Amygdala (tissue), 56 donors: ENCODE measurements at regions not wholly inside any gene's neighbourhood (a gene's known extent, or its start where the extent isn't known, plus 50 kb on each side); places are given as distances from the start of the nearest gene placed in this dataset.
"Not testable (repeated sequence)": the region's sequence is repeated elsewhere in the genome, so short reads cannot be mapped to it uniquely, and the experiment has no call there.

Experiments used
- DNase-seq, 56 donors: peaks; one replicate each; lab custom pipeline; 2025; lab: John Stamatoyannopoulos, UW

- DNase-seq = peak in 3 of 56 donors; percentile 1 to 11 (median 9)
Measured at GRCh38 chr3:95655363-95655986, 1158.9 kb upstream of the EPHA6 start.

GRCh38 chr3:95670765-95671164 is 1143.6 kb upstream of the EPHA6 start:
- DNase-seq = no peak

- no peak for DNase-seq
Measured at GRCh38 chr3:95673215-95673614, 1141.2 kb upstream of the EPHA6 start.

DNA sequence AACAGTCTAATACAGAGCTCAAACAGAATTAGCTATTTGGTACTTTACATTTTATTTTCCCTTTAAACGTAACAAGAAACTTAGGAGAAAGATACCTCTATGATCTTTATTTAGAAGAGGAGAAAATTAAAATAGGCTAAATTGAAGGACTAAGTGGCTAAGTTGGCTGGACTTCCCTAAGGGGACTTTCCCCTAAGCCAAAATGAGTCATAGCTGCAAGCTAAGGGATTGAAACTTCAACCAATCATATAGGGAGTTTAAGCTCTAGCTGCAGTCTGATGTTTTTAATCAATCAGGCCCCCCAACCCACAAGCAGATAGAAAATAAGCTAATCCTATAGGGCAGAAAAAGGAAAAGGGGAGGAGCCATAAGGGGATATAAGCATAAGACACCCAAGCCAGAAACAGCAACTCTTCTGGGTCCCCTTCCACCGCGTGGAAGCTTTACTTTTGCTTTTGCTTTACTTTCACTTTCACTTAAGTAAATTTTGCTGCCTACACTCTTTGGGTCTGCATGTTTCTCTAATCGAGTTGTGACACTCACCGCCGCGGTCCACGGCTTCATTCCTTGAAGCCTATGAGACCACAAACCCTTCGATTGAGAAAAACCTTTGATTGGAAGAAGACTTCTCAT is 1108.5 kb upstream of the EPHA6 start:
- DNase-seq = no peak

DNA sequence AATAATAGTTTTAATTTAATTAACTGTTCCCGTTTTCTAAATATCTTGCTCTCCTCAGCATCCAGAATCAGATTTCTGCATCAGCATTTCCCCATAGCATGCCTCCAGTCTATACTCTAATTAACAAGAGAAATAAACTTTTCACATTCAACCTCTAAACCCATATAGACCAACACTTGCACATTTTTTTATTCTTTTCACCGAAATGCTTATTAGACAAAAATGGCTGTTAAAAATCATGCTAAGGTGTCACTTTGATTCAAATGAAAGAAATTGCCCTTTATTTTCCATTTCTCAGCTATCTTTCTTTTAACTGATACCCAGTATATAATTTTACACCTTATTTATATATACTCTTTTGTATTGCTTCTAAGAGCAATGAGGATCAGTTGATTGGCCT is 1107.1 kb upstream of the EPHA6 start:
- no peak for DNase-seq

- no peak for DNase-seq
Measured at GRCh38 chr3:95710684-95711083, 1103.7 kb upstream of the EPHA6 start.

DNA sequence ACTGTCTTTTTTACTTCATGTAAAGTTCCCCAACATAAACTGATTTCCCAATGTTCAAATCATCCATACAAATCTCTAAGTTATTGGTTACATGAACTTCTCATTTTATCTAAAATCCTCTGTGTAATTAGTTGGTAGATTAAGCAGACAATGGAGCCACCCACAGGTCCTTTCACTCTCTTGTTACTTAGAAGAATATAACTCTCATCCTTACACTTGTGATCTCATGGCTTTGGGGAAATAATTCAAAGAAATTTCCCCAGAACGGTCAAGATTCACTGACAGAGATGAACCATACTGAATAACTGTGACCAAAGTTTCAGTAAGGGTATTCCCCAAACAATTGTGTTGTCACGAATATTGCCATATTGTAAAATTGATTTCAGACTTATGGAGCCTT is 1102.6 kb upstream of the EPHA6 start:
- no peak for DNase-seq

- no peak for DNase-seq
Measured at GRCh38 chr3:95715128-95715527, 1099.3 kb upstream of the EPHA6 start.

DNA sequence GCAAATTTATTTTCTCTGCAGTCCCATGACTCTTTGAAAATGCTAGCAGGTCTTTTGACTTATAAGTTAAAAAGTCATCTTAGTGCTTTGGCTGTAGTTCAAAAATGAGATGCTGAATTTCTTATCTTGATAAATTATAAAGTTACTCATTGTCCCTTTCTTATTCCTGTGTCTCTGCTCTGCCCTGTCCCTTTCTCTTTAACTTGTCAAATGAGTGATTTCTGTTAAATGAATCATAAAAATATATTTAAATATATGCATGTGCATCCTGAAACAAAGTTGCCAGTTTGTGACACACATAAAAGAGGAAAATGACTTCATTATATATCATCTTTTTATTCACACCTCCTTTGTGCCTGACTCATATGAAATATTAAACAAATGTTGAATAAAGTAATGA is 1097.3 kb upstream of the EPHA6 start:
- DNase-seq = no peak

DNA sequence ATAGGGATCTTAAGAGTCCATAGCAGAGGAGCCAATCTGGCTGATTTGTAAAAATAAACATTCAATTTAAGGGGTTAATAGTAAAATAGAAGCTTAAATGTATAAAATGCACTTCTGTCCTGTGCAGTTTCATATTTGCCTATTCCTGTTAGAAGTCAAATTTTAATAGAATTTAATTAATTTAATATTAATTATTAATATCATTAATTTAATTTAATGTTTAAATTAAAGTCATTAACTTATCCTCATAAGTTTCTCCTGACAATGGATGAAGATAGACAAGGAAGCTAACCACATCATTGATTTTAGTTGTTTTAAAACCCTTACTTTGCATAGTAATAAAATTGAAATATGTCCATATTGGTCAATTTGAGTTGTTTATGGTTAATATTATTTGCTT is 1096.2 kb upstream of the EPHA6 start:
- no peak for DNase-seq

GRCh38 chr3:95719481-95719880 is 1094.9 kb upstream of the EPHA6 start:
- DNase-seq = no peak

GRCh38 chr3:95721938-95722337 is 1092.5 kb upstream of the EPHA6 start:
- DNase-seq = no peak

DNA sequence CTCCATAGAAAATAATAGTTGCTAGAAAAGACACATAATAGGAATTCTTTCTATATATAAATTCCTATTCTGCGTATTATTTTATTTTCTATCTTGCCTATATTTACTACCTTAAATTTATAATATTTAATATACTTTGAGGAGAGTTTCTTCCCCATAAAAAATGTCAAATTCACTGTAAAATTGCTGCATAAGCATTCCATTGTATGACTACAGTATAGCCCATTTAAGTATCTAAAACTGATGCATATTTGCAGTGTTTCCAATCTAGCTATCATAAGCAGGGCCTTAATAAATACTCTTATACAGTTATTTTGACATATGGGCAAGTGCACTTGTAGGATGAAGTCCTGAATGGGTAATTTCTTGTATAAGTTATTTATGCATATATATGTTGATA is 1088.6 kb upstream of the EPHA6 start:
- no peak for DNase-seq

DNA sequence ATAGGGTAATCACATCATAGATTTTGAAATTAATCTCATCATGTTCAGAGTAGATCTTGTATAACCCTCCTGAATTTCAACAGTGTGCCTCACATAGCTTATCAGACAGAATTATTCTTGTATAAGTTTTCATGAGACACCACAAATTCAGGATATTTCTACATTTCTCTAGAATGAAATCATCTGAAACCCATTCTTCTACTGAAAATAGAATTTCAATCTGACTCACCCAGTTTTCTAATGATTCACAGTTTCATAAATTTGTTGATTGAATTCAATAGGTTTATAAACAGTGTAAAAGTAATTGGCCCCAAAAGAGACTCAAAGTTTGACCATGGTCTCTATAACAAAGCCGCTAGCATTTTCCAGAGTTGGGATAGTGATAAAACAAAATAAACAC is 1082.6 kb upstream of the EPHA6 start:
- no peak for DNase-seq

GRCh38 chr3:95733336-95733735 is 1081.1 kb upstream of the EPHA6 start:
- DNase-seq = no peak

DNA sequence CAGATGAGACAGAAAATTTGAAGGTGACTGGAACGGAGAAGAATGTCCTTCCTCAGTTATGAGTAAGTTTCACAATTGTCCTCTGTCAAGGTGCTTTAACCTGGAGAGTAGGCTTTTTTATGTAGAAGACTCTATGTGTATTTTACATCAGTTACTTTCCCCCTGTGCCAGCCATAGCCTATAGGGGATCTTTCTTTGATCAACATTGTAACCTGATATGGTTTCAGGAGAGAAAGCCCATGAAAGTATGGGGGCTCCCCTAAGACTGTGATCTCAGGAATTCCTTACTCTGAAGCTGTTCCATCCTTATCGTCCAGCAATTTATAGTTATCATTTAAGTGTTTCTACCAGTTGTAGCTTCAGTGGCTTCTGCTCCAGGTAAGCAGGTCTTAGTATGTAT is 1076.3 kb upstream of the EPHA6 start:
- no peak for DNase-seq

DNA sequence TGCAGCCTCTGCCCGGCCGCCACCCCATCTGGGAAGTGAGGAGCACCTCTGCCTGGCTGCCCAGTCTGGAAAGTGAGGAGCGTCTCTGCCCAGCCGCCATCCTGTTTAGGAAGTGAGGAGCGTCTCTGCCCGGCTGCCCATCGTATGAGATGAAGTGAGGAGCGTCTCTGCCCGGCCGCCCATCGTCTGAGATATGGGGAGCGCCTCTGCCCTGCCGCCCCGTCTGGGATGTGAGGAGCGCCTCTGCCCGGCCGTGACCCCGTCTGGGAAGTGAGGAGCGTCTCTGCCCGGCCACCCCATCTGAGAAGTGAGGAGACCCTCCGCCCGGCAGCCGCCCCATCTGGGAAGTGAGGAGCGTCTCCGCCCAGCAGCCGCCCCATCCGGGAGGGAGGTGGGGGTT is 1069.5 kb upstream of the EPHA6 start:
- not testable (repeated sequence) for DNase-seq

DNA sequence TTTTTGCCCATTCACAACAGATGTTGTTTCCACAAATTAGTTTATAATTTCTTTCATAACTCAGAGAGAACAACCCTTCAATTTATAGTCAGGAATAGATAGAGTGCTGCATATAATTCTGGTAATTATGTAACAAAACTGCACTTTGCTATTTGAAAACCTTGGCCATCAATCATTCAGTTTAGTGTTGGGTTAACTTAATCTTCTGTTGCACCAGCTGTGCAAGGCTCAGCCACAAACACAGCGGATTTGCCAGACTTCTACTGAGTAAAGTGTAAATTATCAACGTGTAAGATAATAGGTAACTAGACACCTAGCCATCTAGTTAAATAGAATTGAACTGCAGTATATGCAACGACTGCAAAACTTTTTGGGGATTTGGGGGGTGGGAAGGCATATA is 1064.3 kb upstream of the EPHA6 start:
- no peak for DNase-seq

GRCh38 chr3:95751509-95751908 is 1062.9 kb upstream of the EPHA6 start:
- no peak for DNase-seq

GRCh38 chr3:95752199-95752598 is 1062.2 kb upstream of the EPHA6 start:
- DNase-seq = no peak

GRCh38 chr3:95758707-95759106 is 1055.7 kb upstream of the EPHA6 start:
- DNase-seq = no peak

DNA sequence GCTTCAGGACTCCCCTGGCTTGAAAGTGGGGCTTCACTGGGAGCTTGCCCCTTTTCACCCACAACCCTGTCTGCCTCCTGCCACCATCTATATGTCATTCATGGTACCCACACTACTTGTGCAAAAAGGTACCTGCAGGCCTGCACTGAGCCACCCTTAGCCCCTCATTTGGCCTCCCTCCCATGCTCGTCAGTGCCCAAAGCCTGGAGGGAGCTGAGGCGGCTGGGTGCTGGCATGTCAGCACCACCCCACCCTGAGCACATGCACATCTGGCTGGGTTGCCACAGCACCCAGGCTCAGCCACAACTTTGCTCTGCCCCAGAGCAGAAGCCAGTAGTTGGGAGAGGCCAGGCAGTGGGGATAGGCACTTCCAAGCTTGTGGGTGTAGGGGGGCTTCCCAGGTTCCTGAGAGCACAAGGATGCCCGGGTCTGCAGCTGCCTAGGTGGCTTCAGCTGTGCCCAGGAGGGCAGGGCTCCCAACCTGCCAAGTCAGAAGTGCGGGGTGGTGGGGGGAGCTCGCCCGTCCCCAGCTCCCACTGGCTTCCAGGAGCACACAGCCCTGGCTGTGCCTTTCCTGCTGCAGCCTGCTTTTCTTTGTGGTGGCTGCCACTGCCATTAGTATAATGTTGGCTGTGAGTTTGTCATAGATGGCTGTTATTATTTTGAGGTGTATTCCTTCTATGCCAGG is 1054.6 kb upstream of the EPHA6 start:
- DNase-seq = no peak
